IMR-90 (cell line): ENCODE measurements at regions not wholly inside any gene's neighbourhood (a gene's known extent, or its start where the extent isn't known, plus 50 kb on each side); places are given as distances from the start of the nearest gene placed in this dataset.

Experiments used
- ATAC-seq: fragments of 200-7000 bp; cut with Tn5 transposase; 2 replicates; pipeline ENCODE4 v1.9.1; 2020; ENCODE audit warnings: low read depth, mild to moderate bottlenecking, moderate library complexity
- BruUV-seq: library from RNA; stranded (reverse); fragments of 400-500 nt; replicated peaks from 2 replicates; lab custom pipeline; 2021; lab: Mats Ljungman, UMichigan
- CTCF ChIA-PET: fragments of 300-600 bp; formaldehyde crosslinking; extraction: SDS; loops from one replicate; lab custom pipeline; 2021; ENCODE audit warnings: antibody characterized with exemption; lab: Yijun Ruan, JAX
- POLR2A ChIA-PET: fragments of 300-600 bp; sonication (Branson Sonifier 250); formaldehyde crosslinking; loops from one replicate; lab custom pipeline; 2022; ENCODE audit warnings: antibody characterized with exemption; ENCODE audit not compliant: unreplicated experiment; lab: Charles Lee
- DNase-seq: peaks from one replicate; pipeline ENCODE4 v3.0.0; 2013
- H2AFZ ChIP-seq: replicated peaks from 2 replicates; pipeline ENCODE3; 2013; ENCODE audit warnings: low read length, mild to moderate bottlenecking; ENCODE audit not compliant: poor library complexity
- H2AK5ac ChIP-seq: 2 replicates; pipeline ENCODE4 v1.6.1; 2013; ENCODE audit warnings: low read depth, low read length, inconsistent platforms
- H2AK9ac ChIP-seq: replicated peaks from 2 replicates; pipeline ENCODE3; 2013; ENCODE audit warnings: mild to moderate bottlenecking, low read depth, low read length, moderate library complexity; ENCODE audit not compliant: poor library complexity
- H2BK120ac ChIP-seq: 2 replicates; pipeline ENCODE4 v1.6.1; 2013; ENCODE audit warnings: low read depth, low read length, inconsistent platforms
- H2BK15ac ChIP-seq: 3 replicates; pipeline ENCODE4 v1.6.1; 2013; ENCODE audit warnings: low read depth, low read length, inconsistent platforms
- H2BK20ac ChIP-seq: 2 replicates; pipeline ENCODE4 v1.6.1; 2013; ENCODE audit warnings: low read depth, mild to moderate bottlenecking, inconsistent platforms, low read length, moderate library complexity
- H2BK5ac ChIP-seq: 2 replicates; pipeline ENCODE4 v1.6.1; 2013; ENCODE audit warnings: mild to moderate bottlenecking, low read depth, low read length, inconsistent platforms; ENCODE audit not compliant: poor library complexity, severe bottlenecking
- H3K14ac ChIP-seq: replicated peaks from 2 replicates; pipeline ENCODE4 v1.6.1; 2013; ENCODE audit warnings: low read depth, low read length, inconsistent platforms
- H3K18ac ChIP-seq: 2 replicates; pipeline ENCODE4 v1.6.1; 2013; ENCODE audit warnings: low read depth, low read length, control low read depth
- H3K23ac ChIP-seq: 2 replicates; pipeline ENCODE4 v1.6.1; 2013; ENCODE audit warnings: low read depth, low read length, inconsistent platforms
- H3K27ac ChIP-seq: 2 replicates; pipeline ENCODE4 v1.5.1; 2013; ENCODE audit warnings: mild to moderate bottlenecking, control low read depth, low read length; ENCODE audit not compliant: insufficient read depth
- H3K27me3 ChIP-seq: 2 replicates; pipeline ENCODE4 v1.6.1; 2013; ENCODE audit warnings: low read length; ENCODE audit not compliant: control insufficient read depth, insufficient read depth
- H3K36me3 ChIP-seq: 2 replicates; pipeline ENCODE4 v1.6.1; 2013; ENCODE audit warnings: low read length, mixed read lengths; ENCODE audit not compliant: control insufficient read depth, insufficient read depth
- H3K4ac ChIP-seq: 2 replicates; pipeline ENCODE4 v1.6.1; 2013; ENCODE audit warnings: low read depth, low read length, inconsistent platforms
- H3K4me1 ChIP-seq: 2 replicates; pipeline ENCODE4 v1.6.1; 2013; ENCODE audit warnings: low read length, mixed read lengths; ENCODE audit not compliant: control insufficient read depth, insufficient read depth
- H3K4me2 ChIP-seq: 2 replicates; pipeline ENCODE4 v1.6.1; 2013; ENCODE audit warnings: low read depth, mild to moderate bottlenecking, control low read depth, low read length, moderate library complexity
- H3K4me3 ChIP-seq: 2 replicates; pipeline ENCODE4 v1.5.1; 2013; ENCODE audit warnings: low read depth, mild to moderate bottlenecking, control low read depth, low read length, moderate library complexity; ENCODE audit not compliant: insufficient read depth
- H3K56ac ChIP-seq: 2 replicates; pipeline ENCODE4 v1.6.1; 2013; ENCODE audit warnings: low read length, inconsistent platforms; ENCODE audit not compliant: insufficient read depth; ENCODE audit errors: extremely low read depth
- H3K79me1 ChIP-seq, 2 experiments: 2 replicates each; pipeline ENCODE4 v1.6.1; 2013; ENCODE audit warnings: low read length in 2 of 2, inconsistent platforms in 1 of 2, low read depth in 1 of 2
- H3K9ac ChIP-seq: 2 replicates; pipeline ENCODE4 v1.6.1; 2013; ENCODE audit warnings: low read depth, low read length, control low read depth
- H3K9me1 ChIP-seq: 2 replicates; pipeline ENCODE4 v1.6.1; 2013; ENCODE audit warnings: low read length, inconsistent platforms; ENCODE audit not compliant: insufficient read depth
- H3K9me3 ChIP-seq: 2 replicates; pipeline ENCODE4 v1.6.1; 2013; ENCODE audit warnings: low read length; ENCODE audit not compliant: control insufficient read depth, insufficient read depth
- H4K20me1 ChIP-seq: 2 replicates; pipeline ENCODE4 v1.6.1; 2013; ENCODE audit warnings: low read length, inconsistent platforms; ENCODE audit not compliant: insufficient read depth
- H4K5ac ChIP-seq: 2 replicates; pipeline ENCODE4 v1.6.1; 2013; ENCODE audit warnings: mild to moderate bottlenecking, low read depth, low read length, control low read depth
- H4K8ac ChIP-seq, 2 experiments: 2 replicates each; pipeline ENCODE4 v1.6.1; 2013; ENCODE audit warnings: low read depth in 2 of 2, low read length in 2 of 2, control low read depth in 1 of 2, inconsistent platforms in 1 of 2
- H4K91ac ChIP-seq: 2 replicates; pipeline ENCODE4 v1.6.1; 2013; ENCODE audit warnings: low read depth, low read length, inconsistent platforms; ENCODE audit not compliant: insufficient read depth
- BHLHE40 ChIP-seq: fragments of 150-350 bp; IDR thresholded peaks from 2 replicates; pipeline ENCODE4 v1.6.1; 2016; ENCODE audit warnings: mild to moderate bottlenecking, low read depth, low read length
- CEBPB ChIP-seq: IDR thresholded peaks from 2 replicates; pipeline ENCODE4 v1.6.1; 2012; ENCODE audit warnings: low read depth, low read length, improper control_type of control experiment
- CHD1 ChIP-seq: IDR thresholded peaks from 2 replicates; pipeline ENCODE4 v1.6.1; 2012; ENCODE audit warnings: low read depth, low read length, improper control_type of control experiment
- CTCF ChIP-seq: conservative IDR thresholded peaks from 2 replicates; pipeline ENCODE4 v1.5.1; 2012; ENCODE audit warnings: mild to moderate bottlenecking, low read depth, low read length, improper control_type of control experiment
- ELK1 ChIP-seq: fragments of 150-350 bp; IDR thresholded peaks from 2 replicates; pipeline ENCODE4 v1.6.1; 2016; ENCODE audit warnings: low read depth, mild to moderate bottlenecking, low read length, moderate library complexity, borderline replicate concordance
- FOS ChIP-seq: fragments of 150-350 bp; IDR thresholded peaks from 2 replicates; pipeline ENCODE4 v1.6.1; 2016; ENCODE audit warnings: low read depth, low read length
- MAFK ChIP-seq: IDR thresholded peaks from 2 replicates; pipeline ENCODE4 v1.6.1; 2012; ENCODE audit warnings: low read depth, low read length, improper control_type of control experiment
- MAZ ChIP-seq: IDR thresholded peaks from 2 replicates; pipeline ENCODE4 v1.6.1; 2012; ENCODE audit warnings: low read depth, mild to moderate bottlenecking, low read length, improper control_type of control experiment, moderate library complexity, borderline replicate concordance
- MXI1 ChIP-seq: IDR thresholded peaks from 2 replicates; pipeline ENCODE4 v1.6.1; 2012; ENCODE audit warnings: low read depth, mild to moderate bottlenecking, low read length, moderate library complexity, borderline replicate concordance
- NFE2L2 ChIP-seq: fragments of 150-350 bp; IDR thresholded peaks from 2 replicates; pipeline ENCODE4 v1.6.1; 2016; ENCODE audit warnings: low read depth, mild to moderate bottlenecking, low read length
- POLR2A ChIP-seq: IDR thresholded peaks from 2 replicates; pipeline ENCODE4 v1.6.1; 2012; ENCODE audit warnings: mild to moderate bottlenecking, low read depth, low read length
- RAD21 ChIP-seq: IDR thresholded peaks from 2 replicates; pipeline ENCODE4 v1.6.1; 2012; ENCODE audit warnings: low read length, improper control_type of control experiment
- RCOR1 ChIP-seq: IDR thresholded peaks from 2 replicates; pipeline ENCODE4 v1.6.1; 2012; ENCODE audit warnings: mild to moderate bottlenecking, low read length, improper control_type of control experiment; ENCODE audit not compliant: insufficient replicate concordance
- RFX5 ChIP-seq: IDR thresholded peaks from 2 replicates; pipeline ENCODE4 v1.8.0; 2012; ENCODE audit warnings: low read depth, mild to moderate bottlenecking, low read length, moderate library complexity
- SMC3 ChIP-seq: fragments of 150-350 bp; IDR thresholded peaks from 2 replicates; pipeline ENCODE4 v1.6.1; 2016; ENCODE audit warnings: low read depth, mild to moderate bottlenecking, antibody characterized with exemption, low read length, moderate library complexity
- USF2 ChIP-seq: fragments of 150-350 bp; IDR thresholded peaks from 2 replicates; pipeline ENCODE4 v1.6.1; 2017; ENCODE audit warnings: mild to moderate bottlenecking, antibody characterized with exemption, low read length, low read depth
- WGBS, 2 experiments: methylation state at CpG; one replicate each; pipeline versions ENCODE4 v1.1.5 to v1.1.7; 2013; ENCODE audit warnings: missing lambda C conversion rate in 2 of 2; ENCODE audit not compliant: insufficient read length in 1 of 2; ENCODE audit errors: extremely low coverage in 2 of 2; 5-methylcytosine and 5-hydroxymethylcytosine counted together
- dilution Hi-C: fragments of 300-500 bp; cut with HindIII; formaldehyde crosslinking; loops from one replicate; pipeline ENCODE4 v1.14.3; 2018; ENCODE audit warnings: low sequenced_read_pairs; ENCODE audit not compliant: unreplicated experiment
- in situ Hi-C: fragments of 300-500 bp; cut with MboI; formaldehyde crosslinking; loops from 3 replicates; pipeline ENCODE4 v1.14.3; 2019; ENCODE audit warnings: low sequenced_read_pairs, inconsistent platforms, mixed read lengths
- intact Hi-C: fragments of 100-400 bp; cut with micrococcal nuclease; formaldehyde crosslinking; loops from 2 replicates; pipeline ENCODE4 v1.10.0; 2022

GRCh38 chr12:105575235-105575634 lies 244.7 kb downstream of the C12orf75 start:
- H4K91ac ChIP-seq: no peak overlapping the region
- CTCF ChIA-PET: no interaction called here
- DNase-seq: no peak
- H3K4me1 ChIP-seq: no peaks in the 10 kb centered on the region
- H2AK9ac ChIP-seq: no peak overlapping the region
- no peak overlapping the region for H3K4ac ChIP-seq
- no peak overlapping the region for H2BK120ac ChIP-seq
- no peaks in the 10 kb centered on the region for H4K20me1 ChIP-seq
- H3K4me3 ChIP-seq: no peak overlapping the region
- no peak overlapping the region for H2AK5ac ChIP-seq
- no peak overlapping the region for H3K4me2 ChIP-seq
- no peak overlapping the region for H4K8ac ChIP-seq
- 83% methylated on average over 1 of the region's 2 CpGs; no CpG with 5 or more reads in 1 of the 2 experiments for WGBS, 2 experiments
- H3K9ac ChIP-seq: no peak overlapping the region
- no peak for ATAC-seq
- TF ChIP-seq BHLHE40 (no peak), CHD1 (no peak), POLR2A (no peak), CTCF (no peak), RAD21 (no peak), RFX5 (no peak), CEBPB (no peak), MAFK (no peak), FOS (no peak), ELK1 (no peak), USF2 (no peak), SMC3 (no peak), RCOR1 (no peak), MXI1 (no peak), MAZ (no peak), NFE2L2 (no peak)
- no peaks in the 10 kb centered on the region for H3K36me3 ChIP-seq
- H2BK15ac ChIP-seq: no peak overlapping the region
- peaks cover 3% of the 10 kb centered on the region; the same call in 1 of the 2 replicates for H3K27me3 ChIP-seq
- no peak overlapping the region for H3K56ac ChIP-seq
- no peaks in the 10 kb centered on the region for H3K79me1 ChIP-seq
- no peak overlapping the region for H4K5ac ChIP-seq
- no peak overlapping the region for H3K23ac ChIP-seq
- in situ Hi-C loops (no loop called here), dilution Hi-C loops (no loop called here), intact Hi-C loops (no loop called here)
- POLR2A ChIA-PET: no interaction called here
- H2BK20ac ChIP-seq: no peak overlapping the region
- H2AFZ ChIP-seq: no peak overlapping the region
- no peaks in the 10 kb centered on the region for H3K9me1 ChIP-seq
- H3K14ac ChIP-seq: no peak overlapping the region
- no peak overlapping the region for H3K27ac ChIP-seq
- BruUV-seq: no TSS peak
- no peak overlapping the region for H3K18ac ChIP-seq
- 0 out of 2 replicates have a peak, but pooled peaks cover 2% of the 10 kb centered on the region for H3K9me3 ChIP-seq
- no peak overlapping the region for H2BK5ac ChIP-seq
